HepG2 (cell line): ENCODE measurements at regions not wholly inside any gene's neighbourhood (a gene's known extent, or its start where the extent isn't known, plus 50 kb on each side); places are given as distances from the start of the nearest gene placed in this dataset.

Experiments
- ATAC-seq: fragments of 200-7000 bp; cut with Tn5 transposase; 3 replicates; pipeline ENCODE4 v1.9.1; 2020; ENCODE audit warnings: mild to moderate bottlenecking, moderate library complexity
- BruUV-seq: library from RNA; stranded (reverse); fragments of 400-500 nt; replicated peaks from 2 replicates; lab custom pipeline; 2021; lab: Mats Ljungman, UMichigan
- CTCF ChIA-PET: fragments of 300-600 bp; formaldehyde crosslinking; extraction: SDS; loops from one replicate; lab custom pipeline; 2021; ENCODE audit warnings: low total read pairs, inconsistent platforms, low intra/inter-chr PET ratio; lab: Yijun Ruan, JAX
- POLR2A ChIA-PET: fragments of 350-600 bp; sonication (Branson Sonifier 250); formaldehyde crosslinking; loops from one replicate; lab custom pipeline; 2020; ENCODE audit warnings: antibody characterized with exemption, inconsistent platforms; lab: Yijun Ruan, JAX
- DNase-seq: peaks from one replicate; pipeline ENCODE4 v3.0.0-alpha.2; 2015; ENCODE audit warnings: low spot score
- FAIRE-seq: peaks from 3 replicates; lab custom pipeline; 2011; peaks lifted over from hg19 to GRCh38; lab: Jason Lieb, UNC
- H2AFZ ChIP-seq: one replicate; pipeline ENCODE4 v1.6.1; 2011; ENCODE audit warnings: low read length, inconsistent platforms
- H3K27ac ChIP-seq: fragments of 300-600 bp; 3 replicates; pipeline ENCODE4 v1.8.0; 2011; ENCODE audit warnings: mixed run types, mild to moderate bottlenecking, mixed read lengths, low read length, inconsistent platforms; ENCODE audit not compliant: insufficient read depth; ENCODE audit errors: extremely low read length
- H3K27me3 ChIP-seq, 2 experiments: fragments of 200-600 bp in 1 of 2; 2 replicates in 1 of 2; 3 replicates in 1 of 2; pipeline versions ENCODE4 v1.6.0 to v1.8.0; 2011; ENCODE audit warnings: low read length in 2 of 2, mild to moderate bottlenecking in 2 of 2, moderate library complexity in 2 of 2, inconsistent platforms in 1 of 2; ENCODE audit not compliant: insufficient read depth in 2 of 2, control insufficient read depth in 1 of 2
- H3K36me3 ChIP-seq, 2 experiments: fragments of 200-600 bp in 1 of 2; replicated peaks in 1 of 2; 2 replicates in 1 of 2; 3 replicates in 1 of 2; pipeline versions ENCODE4 v1.5.1 to v1.8.0; 2011; ENCODE audit warnings: low read length in 2 of 2, inconsistent platforms in 1 of 2; ENCODE audit not compliant: insufficient read depth in 2 of 2, control insufficient read depth in 1 of 2
- H3K4me1 ChIP-seq: 2 replicates; pipeline ENCODE4 v1.5.1; 2012; ENCODE audit warnings: low read length, inconsistent platforms; ENCODE audit not compliant: insufficient read depth
- H3K4me2 ChIP-seq: 2 replicates; pipeline ENCODE4 v1.6.0; 2011; ENCODE audit warnings: low read depth, low read length, inconsistent platforms
- H3K4me3 ChIP-seq, 3 experiments: fragments of 200-600 bp in 1 of 3; sonication (generic), shearing (Covaris generic) in 1 of 3; replicated peaks in 1 of 3; 2 replicates each; pipeline ENCODE4 v1.5.1; 2011 to 2016; ENCODE audit warnings: low read length in 3 of 3, inconsistent platforms in 2 of 3, low read depth in 2 of 3, mild to moderate bottlenecking in 2 of 3, control low read depth in 1 of 3, mixed read lengths in 1 of 3; ENCODE audit not compliant: insufficient read depth in 1 of 3
- H3K79me2 ChIP-seq: one replicate; pipeline ENCODE4 v1.6.1; 2011; ENCODE audit warnings: low read length, inconsistent platforms; ENCODE audit not compliant: insufficient read depth
- H3K9ac ChIP-seq: 2 replicates; pipeline ENCODE4 v1.6.0; 2011; ENCODE audit warnings: mild to moderate bottlenecking, low read depth, low read length, inconsistent platforms; ENCODE audit not compliant: insufficient read depth
- H3K9me3 ChIP-seq: 2 replicates; pipeline ENCODE4 v1.5.1; 2012; ENCODE audit warnings: mild to moderate bottlenecking, low read length
- H4K20me1 ChIP-seq: 2 replicates; pipeline ENCODE4 v1.6.0; 2011; ENCODE audit warnings: inconsistent platforms, mild to moderate bottlenecking, low read length, moderate library complexity; ENCODE audit not compliant: insufficient read depth
- BCL6 ChIP-seq: IDR thresholded peaks from 2 replicates; pipeline ENCODE4 v1.6.1; 2016; ENCODE audit warnings: missing genetic modification reagents, missing compliant biosample characterization
- CEBPB ChIP-seq: IDR thresholded peaks from 2 replicates; pipeline ENCODE4 v1.6.1; 2011; ENCODE audit warnings: low read depth, low read length, improper control_type of control experiment, borderline replicate concordance
- DBP ChIP-seq: sonication (generic); formaldehyde crosslinking; IDR thresholded peaks from 2 replicates; pipeline ENCODE4 v1.4.0; 2020; ENCODE audit warnings: missing genetic modification reagents; ENCODE audit errors: not compliant biosample characterization
- FOSL1 ChIP-seq: sonication (generic); formaldehyde crosslinking; IDR thresholded peaks from 2 replicates; pipeline ENCODE4 v1.9.0; 2021; ENCODE audit warnings: missing genetic modification reagents, borderline replicate concordance
- KLF6 ChIP-seq: IDR thresholded peaks from 2 replicates; pipeline ENCODE4 v1.8.0; 2016; ENCODE audit warnings: missing biosample characterization, missing genetic modification reagents
- MBNL3 ChIP-seq: fragments of 250-450 bp; sonication (Bioruptor Pico); conservative IDR thresholded peaks from 2 replicates; pipeline ENCODE4 v1.8.0; 2022; ENCODE audit warnings: mild to moderate bottlenecking, inconsistent platforms
- SUZ12 ChIP-seq: fragments of 150-350 bp; IDR thresholded peaks from 2 replicates; pipeline ENCODE4 v1.6.1; 2014; ENCODE audit warnings: low read depth, low read length
- TBX3 ChIP-seq: fragments of 450-650 bp; IDR thresholded peaks from 2 replicates; pipeline ENCODE4 v1.6.1; 2017; ENCODE audit warnings: antibody characterized with exemption, mild to moderate bottlenecking, inconsistent platforms, borderline replicate concordance
- USF2 ChIP-seq, 2 experiments: sonication (generic) in 1 of 2; formaldehyde crosslinking in 1 of 2; IDR thresholded peaks; 2 replicates each; pipeline versions ENCODE4 v1.5.1 to v1.6.1; 2011 to 2020; ENCODE audit warnings: borderline replicate concordance in 1 of 2, low read depth in 1 of 2, low read length in 1 of 2, mild to moderate bottlenecking in 1 of 2, missing genetic modification reagents in 1 of 2, moderate library complexity in 1 of 2
- ZNF275 ChIP-seq: sonication (generic); formaldehyde crosslinking; IDR thresholded peaks from 2 replicates; pipeline ENCODE4 v1.8.0; 2022; ENCODE audit warnings: missing genetic modification reagents, mild to moderate bottlenecking, inconsistent platforms, borderline replicate concordance
- ZNF343 ChIP-seq: sonication (generic); formaldehyde crosslinking; IDR thresholded peaks from 2 replicates; pipeline ENCODE4 v1.4.0; 2020; ENCODE audit warnings: mild to moderate bottlenecking, missing genetic modification reagents
- ZNF639 ChIP-seq: conservative IDR thresholded peaks from 2 replicates; pipeline ENCODE4 v1.6.1; 2018; ENCODE audit warnings: missing genetic modification reagents
- ZNF674 ChIP-seq: sonication (generic); formaldehyde crosslinking; IDR thresholded peaks from 2 replicates; pipeline ENCODE4 v1.5.0; 2020; ENCODE audit warnings: low read depth, mild to moderate bottlenecking, missing genetic modification reagents
- ZNF709 ChIP-seq: sonication (generic); formaldehyde crosslinking; IDR thresholded peaks from 2 replicates; pipeline ENCODE4 v1.5.0; 2020; ENCODE audit warnings: mild to moderate bottlenecking, missing genetic modification reagents
- ZSCAN25 ChIP-seq: sonication (generic); formaldehyde crosslinking; IDR thresholded peaks from 2 replicates; pipeline ENCODE4 v1.8.0; 2022; ENCODE audit warnings: mild to moderate bottlenecking, missing genetic modification reagents
- WGBS: methylation state at CpG from one replicate; pipeline ENCODE4 v1.1.6; 2017; ENCODE audit warnings: low lambda C conversion rate; 5-methylcytosine and 5-hydroxymethylcytosine counted together
- in situ Hi-C: cut with HindIII; loops from 2 replicates; pipeline ENCODE4 v1.10.0; 2017; ENCODE audit warnings: low pct_unique_long_range_greater_than_20kb; ENCODE audit not compliant: extremely low pct_ligation_motif_present
- intact Hi-C: fragments of 100-400 bp; cut with micrococcal nuclease; formaldehyde crosslinking; loops from one replicate; pipeline ENCODE4 v1.10.0; 2022; ENCODE audit not compliant: unreplicated experiment

- POLR2A ChIA-PET = no interaction called here
- peaks cover 13% of the 10 kb centered on the region for H3K4me1 ChIP-seq
- no peaks in the 10 kb centered on the region; the same call in 1 of the 2 replicates for H4K20me1 ChIP-seq
- H3K27ac ChIP-seq = no peak overlapping the region
- CTCF ChIA-PET = no interaction called here
- no TSS peak for BruUV-seq
- H3K4me2 ChIP-seq = peak overlapping the region; percentile 32
- peak; percentile 88 for ATAC-seq
- H3K27me3 ChIP-seq = peaks cover 16 to 69% of the 10 kb centered on the region in 2 experiments
- no peak overlapping the region for H3K9ac ChIP-seq
- H3K36me3 ChIP-seq = no peaks in the 10 kb centered on the region
- H3K79me2 ChIP-seq = no peaks in the 10 kb centered on the region
- no peaks in the 10 kb centered on the region for H3K9me3 ChIP-seq
- no peak for FAIRE-seq
- peak overlapping the region in 1 of 3 experiments; percentile 11; a peak in 1 of 6 replicates for H3K4me3 ChIP-seq
- WGBS = 23% methylated on average over 17 of the region's 28 CpGs
- in situ Hi-C loops = no loop called here
- peak; percentile 58 for DNase-seq
- intact Hi-C loops = no loop called here
- no peak overlapping the region for H2AFZ ChIP-seq
- TF ChIP-seq FOSL1 (CRISPR knock-in tag) = peak; percentile 45; the same call in 1 of the 2 replicates
- no peak for TF ChIP-seq ZNF639
- no peak for TF ChIP-seq DBP
- TF ChIP-seq ZNF674 = no peak
- no peak for TF ChIP-seq ZNF275 (CRISPR knock-in tag)
- no peak for TF ChIP-seq ZNF709 (CRISPR knock-in tag)
- no peak for TF ChIP-seq ZSCAN25 (CRISPR knock-in tag)
- TF ChIP-seq TBX3 = no peak
- TF ChIP-seq SUZ12 = no peak
- no peak for TF ChIP-seq MBNL3 (CRISPR knock-in tag)
- TF ChIP-seq BCL6 = no peak
- no peak for TF ChIP-seq USF2 (IDR thresholded peaks at IDR 0.05; ENCODE audit: low read depth, low read length)
- no peak for TF ChIP-seq USF2 (CRISPR knock-in tag; IDR thresholded peaks at IDR 0.05; ENCODE audit: borderline replicate concordance)
- TF ChIP-seq CEBPB = no peak
- no peak for TF ChIP-seq KLF6 (CRISPR knock-in tag)
- TF ChIP-seq ZNF343 (CRISPR knock-in tag) = no peak
These were observed 334.1 kb upstream of the MYT1L start for GRCh38 chr2:2664989-2665833.
